Omental fat pad (tissue), 3 donors: ENCODE measurements at regions not wholly inside any gene's neighbourhood (a gene's known extent, or its start where the extent isn't known, plus 50 kb on each side); places are given as distances from the start of the nearest gene placed in this dataset.

Experiments
- ATAC-seq: fragments of 150-250 bp; one replicate; pipeline ENCODE4 v1.9.1; 2016; ENCODE audit warnings: mild to moderate bottlenecking, moderate library complexity; ENCODE audit not compliant: low FRiP score
- DNase-seq: peaks from one replicate; pipeline ENCODE4 v3.0.0-alpha.2; 2019; ENCODE audit warnings: low spot score
- TF ChIP-seq, protein P1 (sequence below), 3 donors: fragments of 450-650 bp; IDR thresholded peaks; one replicate each; pipeline ENCODE4 v1.5.1; 2016 to 2017; ENCODE audit warnings: antibody characterized with exemption in 3 of 3, mild to moderate bottlenecking in 3 of 3, moderate library complexity in 2 of 3

DNA sequence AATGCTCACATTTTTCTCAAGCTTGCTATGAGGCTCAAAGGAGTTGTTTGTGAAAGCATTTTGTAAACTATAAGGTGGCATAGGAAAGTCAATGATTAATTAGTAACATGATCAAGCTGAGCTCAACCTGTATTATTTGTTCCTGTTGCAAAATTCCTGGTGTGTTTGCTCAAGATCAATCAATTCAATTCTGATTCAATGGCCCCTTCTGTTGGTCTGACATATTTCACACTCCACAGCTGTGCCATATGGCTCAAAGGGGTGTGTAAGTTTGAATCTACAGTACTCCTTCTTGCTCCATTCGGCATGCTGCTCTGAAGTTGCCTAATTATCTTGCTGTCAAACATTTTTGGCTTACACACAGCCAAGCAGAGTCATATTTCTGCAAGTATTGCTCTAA lies 341.6 kb upstream of the LRP1B start:
- ATAC-seq (no peak), DNase-seq (no peak)
- TF ChIP-seq, protein P1, sequence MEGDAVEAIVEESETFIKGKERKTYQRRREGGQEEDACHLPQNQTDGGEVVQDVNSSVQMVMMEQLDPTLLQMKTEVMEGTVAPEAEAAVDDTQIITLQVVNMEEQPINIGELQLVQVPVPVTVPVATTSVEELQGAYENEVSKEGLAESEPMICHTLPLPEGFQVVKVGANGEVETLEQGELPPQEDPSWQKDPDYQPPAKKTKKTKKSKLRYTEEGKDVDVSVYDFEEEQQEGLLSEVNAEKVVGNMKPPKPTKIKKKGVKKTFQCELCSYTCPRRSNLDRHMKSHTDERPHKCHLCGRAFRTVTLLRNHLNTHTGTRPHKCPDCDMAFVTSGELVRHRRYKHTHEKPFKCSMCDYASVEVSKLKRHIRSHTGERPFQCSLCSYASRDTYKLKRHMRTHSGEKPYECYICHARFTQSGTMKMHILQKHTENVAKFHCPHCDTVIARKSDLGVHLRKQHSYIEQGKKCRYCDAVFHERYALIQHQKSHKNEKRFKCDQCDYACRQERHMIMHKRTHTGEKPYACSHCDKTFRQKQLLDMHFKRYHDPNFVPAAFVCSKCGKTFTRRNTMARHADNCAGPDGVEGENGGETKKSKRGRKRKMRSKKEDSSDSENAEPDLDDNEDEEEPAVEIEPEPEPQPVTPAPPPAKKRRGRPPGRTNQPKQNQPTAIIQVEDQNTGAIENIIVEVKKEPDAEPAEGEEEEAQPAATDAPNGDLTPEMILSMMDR (IDR thresholded peaks at IDR 0.05): no peak

DNA sequence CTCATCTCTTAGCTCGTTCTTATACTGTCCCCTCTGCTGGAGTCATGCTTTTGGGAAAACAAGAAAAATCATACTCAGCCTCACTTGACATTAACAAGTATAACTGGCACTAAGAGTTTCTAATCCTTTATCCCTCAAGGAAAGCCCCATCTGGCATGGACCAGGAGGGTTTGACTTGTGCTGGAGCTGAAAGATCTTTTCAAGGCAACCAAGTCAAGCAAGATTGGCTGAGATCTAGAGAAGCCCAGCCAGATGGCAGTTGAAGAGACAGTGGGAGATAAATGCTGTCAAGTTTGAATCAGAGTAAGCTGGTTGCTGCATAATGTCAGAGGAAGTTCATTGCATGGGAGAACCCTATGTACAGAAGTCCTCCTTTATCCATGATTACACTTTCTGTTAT lies 336.5 kb upstream of the LRP1B start:
- ATAC-seq (no peak), DNase-seq (no peak)
- TF ChIP-seq, protein P1 (IDR thresholded peaks at IDR 0.05): no peak

DNA sequence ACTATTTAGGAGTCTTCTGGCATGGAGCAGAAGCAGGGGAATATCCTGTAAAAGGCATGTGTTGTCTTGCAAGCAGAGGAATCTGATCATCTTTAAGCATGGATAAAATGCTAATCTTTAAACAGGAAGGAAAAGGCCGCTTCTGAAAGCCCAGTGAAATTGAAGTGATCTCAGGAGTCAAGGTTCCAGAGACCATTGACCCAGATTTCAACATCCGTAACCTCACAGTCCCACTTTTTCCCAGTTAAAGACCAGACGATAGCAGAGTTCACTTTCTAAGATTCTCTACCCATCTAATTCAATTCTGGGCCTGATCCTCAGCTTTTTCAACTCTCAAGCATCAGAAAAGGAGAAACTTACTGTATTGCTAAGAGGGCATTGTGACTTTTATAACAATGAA lies 332.2 kb upstream of the LRP1B start:
- ATAC-seq (no peak), DNase-seq (no peak)
- TF ChIP-seq, protein P1 (IDR thresholded peaks at IDR 0.05): no peak

DNA sequence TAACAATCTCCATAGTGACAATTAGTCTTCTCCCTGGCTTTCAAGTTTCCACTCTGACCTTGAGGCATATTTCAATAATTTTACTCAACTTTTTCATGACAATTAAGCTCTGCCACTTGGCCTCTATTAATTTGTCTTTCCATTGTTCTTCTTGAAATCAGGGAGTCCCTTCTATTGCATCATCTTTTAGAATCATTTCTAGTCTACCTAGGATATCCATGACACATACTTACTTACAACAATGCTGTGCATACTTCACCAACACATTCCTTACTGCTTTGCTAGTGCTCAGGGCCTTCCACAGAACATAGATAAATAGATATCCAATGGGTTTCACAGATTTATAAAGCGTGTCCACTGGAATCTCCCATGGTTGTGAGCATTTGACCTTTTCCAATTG lies 331.5 kb upstream of the LRP1B start:
- no peak for DNase-seq
- TF ChIP-seq, protein P1 (IDR thresholded peaks at IDR 0.05): no peak
- ATAC-seq: no peak

DNA sequence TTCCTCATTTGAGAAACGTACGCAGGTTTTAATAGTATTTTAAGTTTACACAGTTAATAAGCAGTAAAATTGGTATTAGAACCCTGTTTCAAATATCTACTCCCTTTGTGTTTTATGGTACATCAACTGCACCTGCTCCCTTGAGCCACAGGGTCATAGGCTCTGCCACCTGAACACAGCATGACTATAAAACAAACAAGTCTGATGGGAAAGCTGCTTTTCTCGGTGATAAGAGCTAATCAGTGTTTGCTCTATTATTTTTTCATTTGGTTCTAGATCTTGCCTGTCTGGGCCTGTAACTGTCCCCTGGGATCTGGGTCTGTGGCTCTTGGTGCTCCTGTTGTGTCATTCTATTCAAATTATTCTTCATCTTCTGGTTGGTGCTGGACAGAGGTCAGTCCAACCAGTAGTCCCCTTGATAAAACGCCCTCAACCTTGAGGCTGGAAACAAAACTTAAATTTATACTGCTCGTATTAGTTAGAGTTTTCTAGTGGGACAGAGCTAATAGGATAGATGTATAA lies 314.8 kb upstream of the LRP1B start:
- no peak for ATAC-seq
- TF ChIP-seq, protein P1 (IDR thresholded peaks at IDR 0.05): no peak
- no peak for DNase-seq

DNA sequence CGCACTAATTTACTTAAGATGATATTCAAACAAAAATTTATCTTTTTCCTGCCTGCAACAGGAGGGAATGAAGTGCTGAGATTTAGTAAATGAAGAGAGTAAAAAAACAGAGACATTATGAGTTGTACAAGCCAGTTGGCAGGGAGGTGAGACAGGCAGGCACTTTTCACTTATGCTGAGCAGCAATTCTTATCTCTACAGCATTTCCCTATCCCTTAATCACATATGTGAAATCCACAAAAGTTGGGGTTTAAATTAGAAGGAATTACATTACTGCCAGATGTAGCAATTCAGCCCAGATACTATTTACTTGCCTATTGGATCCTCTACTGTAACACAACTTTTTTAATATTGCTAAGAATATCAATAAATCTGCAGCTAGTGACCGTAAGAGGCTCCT lies 314.2 kb upstream of the LRP1B start:
- no peak for ATAC-seq
- TF ChIP-seq, protein P1 (IDR thresholded peaks at IDR 0.05): no peak
- DNase-seq: no peak

DNA sequence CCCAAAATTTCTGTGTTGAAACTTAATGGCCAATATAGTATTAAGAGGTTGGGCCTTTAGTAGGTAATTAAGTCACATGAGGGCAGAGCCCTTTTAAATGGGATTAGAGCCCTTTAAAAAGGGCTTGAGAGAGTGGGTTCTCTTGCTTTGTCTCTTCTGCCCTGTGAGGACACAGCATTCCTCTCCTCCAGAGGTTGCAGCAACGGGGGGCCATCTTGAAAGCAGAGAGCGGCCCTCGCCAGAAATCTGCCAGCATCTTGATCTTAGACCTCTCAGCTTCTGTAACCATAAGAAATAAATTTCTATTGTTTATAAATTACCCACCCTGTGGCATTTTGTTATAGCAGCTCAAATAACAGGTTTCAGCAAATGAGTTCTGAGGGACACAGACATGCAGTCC lies 305.0 kb upstream of the LRP1B start:
- no peak for DNase-seq
- TF ChIP-seq, protein P1 (IDR thresholded peaks at IDR 0.05): no peak
- no peak for ATAC-seq
